GM18907 (cell line): ENCODE measurements at regions not wholly inside any gene's neighbourhood (a gene's known extent, or its start where the extent isn't known, plus 50 kb on each side); places are given as distances from the start of the nearest gene placed in this dataset.

Experiments
- ATAC-seq: cut with Tn5 transposase; IDR thresholded peaks from one replicate; pipeline ENCODE4 v1.9.1; 2021; ENCODE audit warnings: mild to moderate bottlenecking, moderate library complexity; ENCODE audit not compliant: unreplicated experiment

- no peak for ATAC-seq
Measured at GRCh38 chr3:144129536-144130214, 158.1 kb downstream of the DIPK2A start.

GRCh38 chr3:144141074-144141473 is 169.5 kb downstream of the DIPK2A start:
- no peak for ATAC-seq

GRCh38 chr3:144141496-144141895 is 169.9 kb downstream of the DIPK2A start:
- ATAC-seq = no peak

- ATAC-seq = no peak
Measured at GRCh38 chr3:144142151-144142840, 170.7 kb downstream of the DIPK2A start.

- no peak for ATAC-seq
Measured at GRCh38 chr3:144148356-144148755, 176.7 kb downstream of the DIPK2A start.

GRCh38 chr3:144151983-144152382 is 180.4 kb downstream of the DIPK2A start:
- no peak for ATAC-seq

- no peak for ATAC-seq
Measured at GRCh38 chr3:144160627-144161026, 189.0 kb downstream of the DIPK2A start.

GRCh38 chr3:144162042-144162441 is 190.4 kb downstream of the DIPK2A start:
- no peak for ATAC-seq

- ATAC-seq = no peak
Measured at GRCh38 chr3:144164352-144164751, 192.7 kb downstream of the DIPK2A start.

GRCh38 chr3:144165482-144165881 is 193.9 kb downstream of the DIPK2A start:
- no peak for ATAC-seq

GRCh38 chr3:144167634-144168033 is 196.0 kb downstream of the DIPK2A start:
- ATAC-seq = no peak

GRCh38 chr3:144173491-144173890 is 201.9 kb downstream of the DIPK2A start:
- ATAC-seq = no peak

- ATAC-seq = no peak
Measured at GRCh38 chr3:144175644-144176425, 204.2 kb downstream of the DIPK2A start.

GRCh38 chr3:144177649-144178048 is 206.0 kb downstream of the DIPK2A start:
- ATAC-seq = no peak

GRCh38 chr3:144178607-144179006 is 207.0 kb downstream of the DIPK2A start:
- ATAC-seq = no peak

GRCh38 chr3:144181062-144181461 is 209.4 kb downstream of the DIPK2A start:
- ATAC-seq = no peak

- no peak for ATAC-seq
Measured at GRCh38 chr3:144182501-144182900, 210.9 kb downstream of the DIPK2A start.

- no peak for ATAC-seq
Measured at GRCh38 chr3:144185276-144185675, 213.7 kb downstream of the DIPK2A start.

- ATAC-seq = no peak
Measured at GRCh38 chr3:144187531-144188210, 216.0 kb downstream of the DIPK2A start.

- no peak for ATAC-seq
Measured at GRCh38 chr3:144189044-144189443, 217.4 kb downstream of the DIPK2A start.

GRCh38 chr3:144197116-144197515 is 225.5 kb downstream of the DIPK2A start:
- ATAC-seq = no peak
